ENCODE measurements at regions not wholly inside any gene's neighbourhood (a gene's known extent, or its start where the extent isn't known, plus 50 kb on each side); places are given as distances from the start of the nearest gene placed in this dataset.

- no TSS peak for BruUV-seq (replicated peaks)
- CTCF ChIA-PET = interaction anchor here (0.6 kb wide), 1 partner anchor 668 kb away, joined by 3 read pairs; no protein-coding TSS in a partner anchor
- Mint-ChIP-seq H3K27me3 (ENCODE audit: insufficient read depth, unreplicated experiment) (peaks cover 83% of the 10 kb centered on the region), H3K4me3 (ENCODE audit: unreplicated experiment) (no peak overlapping the region), H3K36me3 (ENCODE audit: insufficient read depth, unreplicated experiment) (no peaks in the 10 kb centered on the region), H3K4me1 (ENCODE audit: insufficient read depth, unreplicated experiment) (no peaks in the 10 kb centered on the region), H3K27ac (ENCODE audit: low read depth, unreplicated experiment) (no peak overlapping the region), H3K9me3 (ENCODE audit: unreplicated experiment) (no peaks in the 10 kb centered on the region)
- no peak for TF ChIP-seq CTCF (IDR thresholded peaks at IDR 0.05; ENCODE audit: unreplicated experiment)
- no peak for DNase-seq (ENCODE audit: unreplicated experiment)
- POLR2A ChIA-PET = no interaction called here
- intact Hi-C loops (cut with micrococcal nuclease) = no loop called here
These were observed 64.2 kb upstream of the DIPK2B start for GRCh38 chrX:45264865-45265264.

GRCh38 chrX:45261471-45261870 is 60.8 kb upstream of the DIPK2B start:
- peaks cover 76% of the 10 kb centered on the region for H3K27me3 Mint-ChIP-seq (ENCODE audit: insufficient read depth, unreplicated experiment)
- DNase-seq (ENCODE audit: unreplicated experiment) = no peak
- no peak for TF ChIP-seq CTCF (IDR thresholded peaks at IDR 0.05; ENCODE audit: unreplicated experiment)
- H3K4me3 Mint-ChIP-seq (ENCODE audit: unreplicated experiment) = no peak overlapping the region
- no peaks in the 10 kb centered on the region for H3K4me1 Mint-ChIP-seq (ENCODE audit: insufficient read depth, unreplicated experiment)
- no peaks in the 10 kb centered on the region for H3K36me3 Mint-ChIP-seq (ENCODE audit: insufficient read depth, unreplicated experiment)
- no peak overlapping the region for H3K27ac Mint-ChIP-seq (ENCODE audit: low read depth, unreplicated experiment)
- ChIA-PET POLR2A (interaction anchor here (0.5 to 0.6 kb wide), 2 partner anchors 507 to 1009 kb away, joined by 4 read pairs; no protein-coding TSS in a partner anchor), CTCF (no interaction called here)
- BruUV-seq (replicated peaks) = no TSS peak
- intact Hi-C loops (cut with micrococcal nuclease) = no loop called here
- no peaks in the 10 kb centered on the region for H3K9me3 Mint-ChIP-seq (ENCODE audit: unreplicated experiment)

- H3K4me1 Mint-ChIP-seq (ENCODE audit: insufficient read depth, unreplicated experiment) = no peaks in the 10 kb centered on the region
- ChIA-PET POLR2A (interaction anchor here (0.5 kb wide), 1 partner anchor 508 kb away, joined by 4 read pairs; no protein-coding TSS in a partner anchor), CTCF (no interaction called here)
- no peaks in the 10 kb centered on the region for H3K9me3 Mint-ChIP-seq (ENCODE audit: unreplicated experiment)
- H3K27me3 Mint-ChIP-seq (ENCODE audit: insufficient read depth, unreplicated experiment) = peaks cover 73% of the 10 kb centered on the region
- no TSS peak for BruUV-seq (replicated peaks)
- TF ChIP-seq CTCF (IDR thresholded peaks at IDR 0.05; ENCODE audit: unreplicated experiment) = no peak
- no peak for DNase-seq (ENCODE audit: unreplicated experiment)
- no peak overlapping the region for H3K27ac Mint-ChIP-seq (ENCODE audit: low read depth, unreplicated experiment)
- H3K36me3 Mint-ChIP-seq (ENCODE audit: insufficient read depth, unreplicated experiment) = no peaks in the 10 kb centered on the region
- intact Hi-C loops (cut with micrococcal nuclease) = no loop called here
- no peak overlapping the region for H3K4me3 Mint-ChIP-seq (ENCODE audit: unreplicated experiment)
These were observed 60.3 kb upstream of the DIPK2B start for GRCh38 chrX:45261005-45261404.

GRCh38 chrX:45258731-45259402 is 58.2 kb upstream of the DIPK2B start:
- Mint-ChIP-seq H3K27ac (ENCODE audit: low read depth, unreplicated experiment) (no peak overlapping the region), H3K9me3 (ENCODE audit: unreplicated experiment) (no peaks in the 10 kb centered on the region), H3K36me3 (ENCODE audit: insufficient read depth, unreplicated experiment) (no peaks in the 10 kb centered on the region), H3K27me3 (ENCODE audit: insufficient read depth, unreplicated experiment) (peaks cover 52% of the 10 kb centered on the region), H3K4me1 (ENCODE audit: insufficient read depth, unreplicated experiment) (no peaks in the 10 kb centered on the region), H3K4me3 (ENCODE audit: unreplicated experiment) (no peak overlapping the region)
- POLR2A ChIA-PET = interaction anchor here (0.7 kb wide), 1 partner anchor 86 kb away, joined by 3 read pairs; no protein-coding TSS in a partner anchor
- no peak for DNase-seq (ENCODE audit: unreplicated experiment)
- intact Hi-C loops (cut with micrococcal nuclease) = no loop called here
- BruUV-seq (replicated peaks) = no TSS peak
- CTCF ChIA-PET = no interaction called here
- no peak for TF ChIP-seq CTCF (IDR thresholded peaks at IDR 0.05; ENCODE audit: unreplicated experiment)

Small RNA genes lying in the stretch of these regions (microRNA-seq; reads per million reads assigned to microRNA genes)
- gene MIR221 (8,491 reads per million, percentile 96 among the genes with 10 or more reads in this experiment), gene MIR222 (806 reads per million, percentile 85 among the genes with 10 or more reads in this experiment)
